Activated B cell treated with CpG ODN at 0.5 μM for 24 hours (primary cell): ENCODE measurements at regions not wholly inside any gene's neighbourhood (a gene's known extent, or its start where the extent isn't known, plus 50 kb on each side); places are given as distances from the start of the nearest gene placed in this dataset.

Source experiments
- ATAC-seq: fragments of 200-7000 bp; cut with Tn5 transposase; one replicate; pipeline ENCODE4 v1.10.0; 2021; ENCODE audit warnings: low read depth, mild to moderate bottlenecking, moderate library complexity
- CTCF ChIA-PET: fragments of 350-600 bp; sonication (Branson Sonifier 250); formaldehyde crosslinking; loops from one replicate; lab custom pipeline; 2021; ENCODE audit warnings: antibody characterized with exemption; lab: Charles Lee
- POLR2A ChIA-PET: fragments of 350-600 bp; sonication (Branson Sonifier 250); formaldehyde crosslinking; loops from one replicate; lab custom pipeline; 2021; ENCODE audit warnings: antibody characterized with exemption; lab: Charles Lee
- DNase-seq: peaks from one replicate; pipeline ENCODE4 v3.0.0; 2022
- H3K27ac Mint-ChIP-seq: one replicate; pipeline ENCODE4 v1.8.0; 2020; ENCODE audit warnings: mixed read lengths
- H3K27me3 Mint-ChIP-seq: one replicate; pipeline ENCODE4 v1.8.0; 2021; ENCODE audit warnings: mixed read lengths
- H3K36me3 Mint-ChIP-seq: one replicate; pipeline ENCODE4 v1.8.0; 2021; ENCODE audit warnings: low read depth, mixed read lengths
- H3K4me1 Mint-ChIP-seq: one replicate; pipeline ENCODE4 v1.8.0; 2021; ENCODE audit warnings: mixed read lengths
- H3K4me3 Mint-ChIP-seq: one replicate; pipeline ENCODE4 v1.8.0; 2020; ENCODE audit warnings: mild to moderate bottlenecking, mixed read lengths
- H3K9me3 Mint-ChIP-seq: one replicate; pipeline ENCODE4 v1.8.0; 2020; ENCODE audit warnings: mixed read lengths
- intact Hi-C: fragments of 100-400 bp; cut with micrococcal nuclease; formaldehyde crosslinking; loops from one replicate; pipeline ENCODE4 v1.15.1; 2024
- TF ChIP-seq, protein P1 (sequence below): fragments of 200-600 bp; IDR thresholded peaks from one replicate; pipeline ENCODE4 v1.8.0; 2022; ENCODE audit warnings: antibody characterized with exemption, mild to moderate bottlenecking

DNA sequence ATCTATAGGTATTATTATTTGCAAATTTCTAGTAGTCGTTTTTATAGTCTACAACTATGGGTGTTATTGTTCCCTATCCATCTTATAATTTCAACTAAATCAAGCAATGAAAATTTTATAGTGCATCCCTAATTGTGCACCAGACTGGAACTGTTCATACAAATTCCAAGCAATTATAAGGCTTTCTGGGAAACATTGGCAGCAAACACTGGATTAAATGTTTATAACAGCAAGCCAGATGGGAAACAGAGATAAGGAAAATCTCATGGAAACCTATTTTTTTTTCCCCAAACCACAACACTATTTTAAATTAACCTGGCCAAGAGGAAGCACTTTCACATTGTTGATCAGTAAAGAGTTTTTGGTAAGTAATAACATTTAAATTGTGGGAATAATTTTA is 524.3 kb downstream of the RASEF start:
- CTCF ChIA-PET = no interaction called here
- no peaks in the 10 kb centered on the region for H3K27me3 Mint-ChIP-seq
- no peaks in the 10 kb centered on the region for H3K36me3 Mint-ChIP-seq

DNA sequence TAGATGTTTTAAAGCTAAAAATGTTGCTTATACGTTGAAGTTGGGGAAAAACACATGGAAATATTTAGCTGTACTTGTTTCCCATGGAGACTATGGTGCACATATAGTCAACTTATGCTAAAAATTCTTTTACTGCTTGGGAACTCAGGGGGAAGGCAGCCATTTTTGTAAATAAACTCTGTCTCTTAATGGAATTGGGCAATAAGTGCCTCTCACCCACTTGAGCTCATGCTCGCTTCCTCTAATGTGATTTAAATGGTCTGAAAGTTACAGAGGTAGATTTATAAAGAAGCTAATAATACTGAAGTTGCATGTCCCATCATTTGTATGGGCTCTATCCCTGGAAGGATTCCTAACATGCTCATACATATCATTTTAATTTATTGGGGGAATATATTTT is 523.8 kb downstream of the RASEF start:
- intact Hi-C loops = no loop called here
- Mint-ChIP-seq H3K27me3 (no peaks in the 10 kb centered on the region), H3K4me1 (no peaks in the 10 kb centered on the region), H3K27ac (no peak overlapping the region), H3K36me3 (no peaks in the 10 kb centered on the region), H3K4me3 (no peak overlapping the region), H3K9me3 (no peaks in the 10 kb centered on the region)
- TF ChIP-seq, protein P1, sequence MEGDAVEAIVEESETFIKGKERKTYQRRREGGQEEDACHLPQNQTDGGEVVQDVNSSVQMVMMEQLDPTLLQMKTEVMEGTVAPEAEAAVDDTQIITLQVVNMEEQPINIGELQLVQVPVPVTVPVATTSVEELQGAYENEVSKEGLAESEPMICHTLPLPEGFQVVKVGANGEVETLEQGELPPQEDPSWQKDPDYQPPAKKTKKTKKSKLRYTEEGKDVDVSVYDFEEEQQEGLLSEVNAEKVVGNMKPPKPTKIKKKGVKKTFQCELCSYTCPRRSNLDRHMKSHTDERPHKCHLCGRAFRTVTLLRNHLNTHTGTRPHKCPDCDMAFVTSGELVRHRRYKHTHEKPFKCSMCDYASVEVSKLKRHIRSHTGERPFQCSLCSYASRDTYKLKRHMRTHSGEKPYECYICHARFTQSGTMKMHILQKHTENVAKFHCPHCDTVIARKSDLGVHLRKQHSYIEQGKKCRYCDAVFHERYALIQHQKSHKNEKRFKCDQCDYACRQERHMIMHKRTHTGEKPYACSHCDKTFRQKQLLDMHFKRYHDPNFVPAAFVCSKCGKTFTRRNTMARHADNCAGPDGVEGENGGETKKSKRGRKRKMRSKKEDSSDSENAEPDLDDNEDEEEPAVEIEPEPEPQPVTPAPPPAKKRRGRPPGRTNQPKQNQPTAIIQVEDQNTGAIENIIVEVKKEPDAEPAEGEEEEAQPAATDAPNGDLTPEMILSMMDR = no peak
- ChIA-PET POLR2A (no interaction called here), CTCF (no interaction called here)
- ATAC-seq = no peak
- DNase-seq = no peak

More for the DNA sequence above, 524.3 kb downstream of the RASEF start:
- TF ChIP-seq, protein P1 = no peak
- Mint-ChIP-seq H3K4me1 (no peaks in the 10 kb centered on the region), H3K9me3 (no peaks in the 10 kb centered on the region), H3K27ac (no peak overlapping the region), H3K4me3 (no peak overlapping the region)
- intact Hi-C loops = no loop called here
- POLR2A ChIA-PET = no interaction called here
- ATAC-seq = no peak
- DNase-seq = no peak

DNA sequence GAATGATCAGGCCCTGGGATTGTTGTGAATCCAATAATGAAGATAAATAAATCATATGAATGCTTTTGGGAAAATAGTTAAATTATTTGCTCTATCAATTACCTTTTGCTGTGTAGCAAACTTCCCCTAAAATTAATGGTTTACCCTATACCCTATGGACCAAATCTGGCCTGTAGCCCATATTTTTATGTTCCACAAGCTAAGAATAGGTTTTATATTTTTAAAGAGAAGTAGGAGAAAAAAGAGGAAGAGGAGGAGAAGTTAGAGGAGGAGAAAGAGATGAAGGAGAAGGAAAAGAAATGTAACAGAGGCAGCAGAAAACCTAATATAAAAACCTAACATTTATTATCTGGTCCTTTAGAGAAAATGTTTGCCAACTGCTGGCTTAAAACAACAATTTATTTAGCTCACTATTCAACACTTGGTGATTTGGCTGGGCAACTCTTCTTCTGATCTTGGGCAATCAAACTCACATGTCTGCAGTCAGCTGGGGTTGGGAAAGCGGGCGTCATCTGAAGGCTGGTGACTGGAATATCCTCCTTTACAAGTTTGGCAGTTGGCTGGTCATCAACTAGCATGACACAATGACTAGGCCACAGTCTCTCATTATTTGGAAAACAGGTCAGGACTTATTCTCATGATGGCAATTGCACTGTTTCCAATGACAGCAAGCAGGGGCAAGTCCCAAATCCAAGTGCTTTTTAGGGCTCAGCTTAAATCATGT is 522.9 kb downstream of the RASEF start:
- Mint-ChIP-seq H3K9me3 (no peaks in the 10 kb centered on the region), H3K4me1 (no peaks in the 10 kb centered on the region), H3K27ac (no peak overlapping the region), H3K36me3 (no peaks in the 10 kb centered on the region), H3K4me3 (no peak overlapping the region), H3K27me3 (no peaks in the 10 kb centered on the region)
- DNase-seq (no peak), ATAC-seq (no peak)
- POLR2A ChIA-PET = no interaction called here
- intact Hi-C loops = no loop called here
- CTCF ChIA-PET = no interaction called here
- TF ChIP-seq, protein P1 = no peak

DNA sequence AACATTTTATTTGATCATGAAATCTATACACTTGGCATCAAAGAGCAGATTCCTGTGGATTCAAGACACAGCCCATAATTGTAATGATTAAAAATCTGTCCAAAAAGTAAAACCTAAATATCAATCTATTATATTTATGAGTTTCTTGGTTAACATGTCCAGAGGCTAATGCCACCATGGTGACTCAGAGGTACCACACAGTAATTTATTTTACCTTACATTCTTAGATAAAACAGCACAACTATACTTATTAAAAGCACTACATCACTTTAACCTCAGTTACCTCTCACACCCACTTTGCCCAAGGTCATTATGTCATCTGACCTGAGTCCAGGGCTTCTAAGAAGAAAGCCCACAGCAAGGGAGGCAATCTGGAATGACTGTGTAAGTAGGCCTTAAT is 519.2 kb downstream of the RASEF start:
- Mint-ChIP-seq H3K27ac (no peak overlapping the region), H3K4me3 (no peak overlapping the region), H3K9me3 (no peaks in the 10 kb centered on the region), H3K27me3 (no peaks in the 10 kb centered on the region), H3K4me1 (no peaks in the 10 kb centered on the region), H3K36me3 (no peaks in the 10 kb centered on the region)
- CTCF ChIA-PET = no interaction called here
- ATAC-seq = no peak
- intact Hi-C loops = no loop called here
- TF ChIP-seq, protein P1 = no peak
- DNase-seq = no peak
- POLR2A ChIA-PET = no interaction called here

DNA sequence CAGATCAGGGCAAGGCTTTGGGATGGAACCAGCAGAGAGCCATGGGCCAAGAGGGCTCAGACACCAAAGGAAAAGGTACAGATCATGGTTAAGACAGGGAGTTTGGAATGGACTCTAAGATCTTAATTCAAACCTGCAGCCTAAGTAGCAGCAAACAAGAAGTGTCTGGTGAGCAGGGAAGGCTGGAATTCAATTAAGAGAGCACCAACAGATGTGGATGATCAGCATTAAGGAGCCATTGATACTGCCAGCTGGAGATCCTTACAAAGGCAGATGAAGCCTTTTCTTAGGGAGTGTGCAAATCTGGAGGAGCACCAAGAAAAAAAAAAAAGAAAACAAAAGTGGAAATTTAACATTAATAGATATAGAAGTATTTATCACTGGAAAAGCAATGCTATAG is 516.8 kb downstream of the RASEF start:
- Mint-ChIP-seq H3K36me3 (no peaks in the 10 kb centered on the region), H3K4me3 (no peak overlapping the region), H3K27me3 (no peaks in the 10 kb centered on the region), H3K27ac (no peak overlapping the region), H3K4me1 (no peaks in the 10 kb centered on the region), H3K9me3 (no peaks in the 10 kb centered on the region)
- ChIA-PET POLR2A (no interaction called here), CTCF (no interaction called here)
- TF ChIP-seq, protein P1 = no peak
- no peak for DNase-seq
- intact Hi-C loops = no loop called here
- no peak for ATAC-seq
